Retina (tissue), 1 donor: ENCODE measurements at regions not wholly inside any gene's neighbourhood (a gene's known extent, or its start where the extent isn't known, plus 50 kb on each side); places are given as distances from the start of the nearest gene placed in this dataset.
"Not testable (repeated sequence)": the region's sequence is repeated elsewhere in the genome, so short reads cannot be mapped to it uniquely, and the experiment has no call there.

Source experiments
- DNase-seq: peaks from one replicate; pipeline ENCODE4 v3.0.0-alpha.2; 2016

DNA sequence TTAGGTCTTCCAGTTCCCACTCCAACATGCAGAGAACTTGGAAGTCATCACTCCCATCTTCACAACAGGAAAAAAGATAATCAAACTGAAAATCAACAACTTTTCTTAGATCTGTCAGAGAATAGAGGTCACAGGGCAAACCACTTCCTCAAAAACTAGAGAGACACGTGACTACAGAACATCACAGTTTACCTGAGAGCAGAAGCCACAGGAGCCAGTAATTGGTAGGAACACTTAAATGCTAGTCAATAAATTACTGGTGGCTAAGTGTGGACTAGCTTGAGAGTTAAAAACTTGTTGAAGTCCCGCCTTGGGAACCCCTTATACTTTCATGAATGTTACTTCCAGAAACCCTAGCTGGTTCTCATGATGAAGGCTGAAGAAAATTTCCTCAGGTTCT lies 81.1 kb downstream of the THSD1 start:
- not testable (repeated sequence) for DNase-seq

- no peak for DNase-seq
Observed at GRCh38 chr13:52319876-52320275, 86.1 kb downstream of the THSD1 start.

GRCh38 chr13:52309833-52310232 lies 96.1 kb downstream of the THSD1 start:
- not testable (repeated sequence) for DNase-seq

GRCh38 chr13:52306336-52306735 lies 99.6 kb downstream of the THSD1 start:
- DNase-seq: not testable (repeated sequence)

- not testable (repeated sequence) for DNase-seq
Observed at GRCh38 chr13:52303098-52303497, 102.9 kb downstream of the THSD1 start.

DNA sequence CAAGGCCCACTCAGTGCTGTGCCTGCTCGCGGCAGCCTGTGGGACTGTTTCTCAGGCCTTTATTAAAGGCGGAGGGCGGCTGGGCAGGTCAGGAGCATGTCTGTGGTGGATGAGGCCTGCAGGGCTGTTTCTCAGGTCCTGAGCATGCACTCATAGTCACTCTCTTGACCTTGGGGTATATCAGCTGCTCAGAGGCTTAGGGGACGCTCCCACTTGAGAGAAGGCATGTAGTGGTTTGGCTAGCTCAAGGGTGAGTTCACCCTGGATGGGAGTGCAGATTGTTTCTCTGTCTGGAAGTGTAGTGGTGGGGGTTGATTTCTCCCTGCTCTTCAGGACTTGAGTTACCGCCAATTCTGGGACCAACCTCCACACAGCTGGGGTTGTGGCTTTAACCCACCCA lies 103.3 kb downstream of the THSD1 start:
- DNase-seq: not testable (repeated sequence)

- DNase-seq: not testable (repeated sequence)
Observed at GRCh38 chr13:52301810-52302400, 104.1 kb downstream of the THSD1 start.

GRCh38 chr13:52298079-52298661 lies 107.8 kb downstream of the THSD1 start:
- DNase-seq: not testable (repeated sequence)

- not testable (repeated sequence) for DNase-seq
Observed at GRCh38 chr13:52288891-52289290, 117.1 kb downstream of the THSD1 start.

GRCh38 chr13:52281387-52281786 lies 122.0 kb upstream of the NEK3 start:
- DNase-seq: not testable (repeated sequence)

- DNase-seq: not testable (repeated sequence)
Observed at GRCh38 chr13:52279408-52279807, 120.0 kb upstream of the NEK3 start.

DNA sequence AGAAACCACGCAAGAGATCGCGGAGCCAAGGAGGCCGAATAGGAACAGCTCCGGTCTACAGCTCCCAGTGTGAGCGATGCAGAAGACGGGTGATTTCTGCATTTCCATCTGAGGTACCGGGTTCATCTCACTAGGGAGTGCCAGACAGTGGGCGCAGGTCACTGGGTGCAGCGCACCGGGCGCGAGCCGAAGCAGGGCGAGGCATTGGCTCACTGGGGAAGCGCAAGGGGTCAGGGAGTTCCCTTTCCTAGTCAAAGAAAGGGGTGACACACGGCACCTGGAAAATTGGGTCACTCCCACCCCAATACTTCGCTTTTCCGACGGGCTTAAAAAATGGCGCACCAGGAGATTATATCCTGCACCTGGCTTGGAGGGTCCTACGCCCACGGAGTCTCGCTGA lies 94.9 kb upstream of the NEK3 start:
- DNase-seq: not testable (repeated sequence)

- DNase-seq: not testable (repeated sequence)
Observed at GRCh38 chr13:52240752-52241151, 81.4 kb upstream of the NEK3 start.

DNA sequence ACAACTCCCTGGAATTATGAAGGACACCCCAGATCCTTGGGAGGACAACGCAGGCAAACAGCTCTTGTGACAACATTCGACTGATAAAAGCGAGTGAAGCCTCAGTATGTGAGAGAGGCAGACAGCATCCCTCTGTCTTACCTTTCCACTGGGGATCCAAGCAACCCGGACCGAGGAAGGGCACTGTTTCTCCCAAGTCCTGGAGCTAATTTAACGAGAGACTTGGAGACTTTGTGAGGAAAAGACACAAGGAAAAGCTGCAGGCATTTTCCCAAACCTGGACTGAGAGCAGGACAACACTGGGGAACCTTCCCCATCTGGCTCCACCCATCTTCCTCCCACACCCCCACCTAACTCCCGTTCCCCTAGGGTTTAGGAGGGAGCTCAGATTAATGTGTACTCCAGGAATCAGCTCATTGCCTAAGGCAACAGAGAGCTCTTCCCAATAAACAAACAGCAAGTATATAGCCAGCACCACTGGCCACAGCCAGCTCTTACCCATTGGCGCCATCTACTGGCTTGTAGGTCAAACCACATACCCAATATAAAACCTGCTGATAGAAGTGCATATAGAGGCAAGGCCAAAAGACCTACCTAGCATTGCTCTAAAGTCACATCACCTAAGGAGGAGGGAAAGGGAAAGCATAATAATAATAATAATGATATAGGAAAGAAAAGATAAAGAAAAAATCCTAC lies 76.7 kb upstream of the NEK3 start:
- DNase-seq: peak; percentile 26

- not testable (repeated sequence) for DNase-seq
Observed at GRCh38 chr13:52234928-52235327, 75.5 kb upstream of the NEK3 start.

GRCh38 chr13:52223063-52223462 lies 63.7 kb upstream of the NEK3 start:
- DNase-seq: not testable (repeated sequence)

- not testable (repeated sequence) for DNase-seq
Observed at GRCh38 chr13:52213920-52214319, 54.5 kb upstream of the NEK3 start.

DNA sequence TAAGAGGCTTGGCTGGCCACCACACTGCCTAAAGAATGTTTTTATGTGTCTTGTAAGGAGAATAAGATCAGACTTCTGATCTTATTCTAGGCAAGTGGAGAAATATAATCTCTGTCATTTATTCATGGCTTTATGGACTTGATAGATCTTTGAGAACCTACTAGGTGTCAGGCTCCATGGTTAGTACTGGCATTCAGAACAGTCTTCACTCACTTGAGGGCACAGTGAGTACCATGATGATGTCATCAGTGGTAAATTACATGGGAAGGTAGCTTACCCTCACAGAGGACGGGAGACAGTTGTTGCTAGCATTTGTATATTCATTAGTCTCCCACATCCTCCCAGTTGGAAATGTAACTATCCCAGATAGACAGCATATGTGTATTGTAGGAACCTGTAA lies 53.5 kb upstream of the NEK3 start:
- DNase-seq: not testable (repeated sequence)

DNA sequence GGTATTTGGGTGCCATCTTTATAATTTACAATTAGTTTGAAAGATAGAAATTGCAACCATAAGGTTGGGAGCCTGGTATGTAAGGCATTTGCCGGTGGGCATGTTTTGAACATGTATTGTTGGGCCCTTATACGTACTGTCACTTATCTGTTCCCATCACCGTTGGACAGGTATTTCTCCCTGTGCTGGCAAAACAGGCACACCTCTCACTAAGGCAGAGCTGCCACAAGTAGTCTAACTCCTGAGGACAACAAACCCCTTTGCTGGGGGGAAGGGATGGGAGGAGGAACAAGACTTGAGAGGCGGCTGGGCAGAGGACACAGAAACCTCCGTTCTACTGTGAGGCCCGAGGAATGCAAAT lies 52.0 kb upstream of the NEK3 start:
- DNase-seq: not testable (repeated sequence)

GRCh38 chr13:52210564-52211415 lies 51.4 kb upstream of the NEK3 start:
- DNase-seq: not testable (repeated sequence)
